ENCODE measurements at regions not wholly inside any gene's neighbourhood (a gene's known extent, or its start where the extent isn't known, plus 50 kb on each side); places are given as distances from the start of the nearest gene placed in this dataset.

DNA sequence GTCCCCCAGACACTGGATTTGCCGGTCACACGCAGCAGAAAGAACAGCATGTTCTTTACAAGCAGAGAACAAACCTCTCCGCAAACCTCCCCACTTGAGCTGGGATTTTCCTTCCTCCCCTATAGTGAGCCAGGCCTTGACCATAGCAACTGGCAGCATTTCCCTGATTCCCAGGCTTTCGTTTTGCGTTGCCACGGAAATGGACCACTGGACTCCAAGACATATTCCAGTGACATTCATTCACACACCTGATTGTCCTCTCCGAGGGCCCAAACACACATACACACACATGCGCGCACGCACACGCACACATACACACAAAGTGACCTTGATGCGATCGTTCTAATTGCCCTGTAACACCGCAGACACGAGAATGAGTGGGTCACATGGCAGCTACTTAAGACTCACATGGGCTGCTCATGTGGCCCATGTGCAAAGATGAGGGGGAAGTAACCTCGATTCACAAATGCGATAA lies 80.9 kb upstream of the CPEB4 start:
- H2BK20ac ChIP-seq (ENCODE audit: low read length) = no peak overlapping the region
- CTCF ChIA-PET (ENCODE audit: partially characterized antibody) = interaction anchor here (1.2 to 2.0 kb wide), 3 partner anchors 9 to 18 kb away, joined by 3 to 5 read pairs (median 3); no protein-coding TSS in a partner anchor
- H3K79me2 ChIP-seq (ENCODE audit: control insufficient read depth in 1 of 2, insufficient read depth in 2 of 2, low read length in 2 of 2) = no peaks in the 10 kb centered on the region
- no peak overlapping the region for H3K4ac ChIP-seq (replicated peaks; ENCODE audit: insufficient read length, low read depth, low read length)
- H3K4me1 ChIP-seq (replicated peaks in 1 of 4; ENCODE audit: control insufficient read depth in 3 of 4, insufficient read depth in 4 of 4, low read length in 3 of 4) = peaks cover 0 to 2% (median 0%) of the 10 kb centered on the region in 4 experiments; a peak in 1 of 7 replicates
- no peak overlapping the region for H2BK15ac ChIP-seq (ENCODE audit: low read length)
- no peak overlapping the region for H3K18ac ChIP-seq (ENCODE audit: extremely low read depth, low read length)
- H2AFZ ChIP-seq (ENCODE audit: low read length) = no peak overlapping the region
- no peak overlapping the region for H4K8ac ChIP-seq (ENCODE audit: extremely low read depth, insufficient read depth, low read length)
- H4K91ac ChIP-seq (replicated peaks; ENCODE audit: insufficient read length, low read length) = no peak overlapping the region
- H3K4me3 ChIP-seq (ENCODE audit: extremely low read depth in 1 of 4, insufficient read depth in 2 of 4, low read depth in 3 of 4, low read length in 4 of 4) = no peak overlapping the region
- no peak overlapping the region for H2BK120ac ChIP-seq (replicated peaks; ENCODE audit: low read depth, low read length)
- H4K20me1 ChIP-seq (replicated peaks in 1 of 2; ENCODE audit: control insufficient read depth in 1 of 2, insufficient read depth in 2 of 2, low read length in 2 of 2) = peaks cover 0 to 6% of the 10 kb centered on the region in 2 experiments
- FAIRE-seq (no peak), DNase-seq (ENCODE audit: low read depth in 1 of 2, low spot score in 2 of 2) (no peak)
- no peak overlapping the region for H2AK5ac ChIP-seq (ENCODE audit: low read depth, low read length)
- H3K36me3 ChIP-seq (ENCODE audit: control insufficient read depth in 2 of 4, insufficient read depth in 4 of 4, low read length in 3 of 4) = no peaks in the 10 kb centered on the region
- H3K9ac ChIP-seq (replicated peaks in 1 of 4; ENCODE audit: extremely low read depth in 1 of 4, low read depth in 3 of 4, low read length in 3 of 4) = no peak overlapping the region
- H3K56ac ChIP-seq (replicated peaks; ENCODE audit: insufficient read length, low read depth, low read length) = no peak overlapping the region
- TF ChIP-seq RXRA (IDR thresholded peaks at IDR 0.05; ENCODE audit: insufficient read depth, low read depth, low read length) (no peak), CEBPB (IDR thresholded peaks at IDR 0.05; ENCODE audit: low read depth, low read length) (no peak), ASH2L (IDR thresholded peaks at IDR 0.05; ENCODE audit: low read length) (no peak)
- TF ChIP-seq, protein P1, sequence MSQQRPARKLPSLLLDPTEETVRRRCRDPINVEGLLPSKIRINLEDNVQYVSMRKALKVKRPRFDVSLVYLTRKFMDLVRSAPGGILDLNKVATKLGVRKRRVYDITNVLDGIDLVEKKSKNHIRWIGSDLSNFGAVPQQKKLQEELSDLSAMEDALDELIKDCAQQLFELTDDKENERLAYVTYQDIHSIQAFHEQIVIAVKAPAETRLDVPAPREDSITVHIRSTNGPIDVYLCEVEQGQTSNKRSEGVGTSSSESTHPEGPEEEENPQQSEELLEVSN (IDR thresholded peaks at IDR 0.05) = 0 out of 2 replicates have a peak, but pooled peaks have one; percentile 41
- H2BK12ac ChIP-seq (ENCODE audit: low read depth, low read length) = peak overlapping the region; percentile 44; the same call in 1 of the 2 replicates
- peaks cover 0 to 6% of the 10 kb centered on the region in 2 experiments; a peak in 2 of 4 replicates for H3K9me3 ChIP-seq (ENCODE audit: insufficient read depth in 2 of 2, low read depth in 1 of 2, low read length in 1 of 2)
- no peak overlapping the region for H3K23ac ChIP-seq (ENCODE audit: insufficient read length)
- no peak overlapping the region; the same call in 1 of the 2 replicates for H2BK5ac ChIP-seq (ENCODE audit: low read depth, low read length)
- H3K27me3 ChIP-seq (replicated peaks in 1 of 4; ENCODE audit: control insufficient read depth in 3 of 4, extremely low read depth in 1 of 4, insufficient read depth in 3 of 4, low read length in 3 of 4) = no peaks in the 10 kb centered on the region
- H3K27ac ChIP-seq (ENCODE audit: low read depth, low read length) = no peak overlapping the region
- no peak overlapping the region for H4K5ac ChIP-seq (ENCODE audit: insufficient read length, low read depth, low read length)
- no peak overlapping the region for H3K4me2 ChIP-seq (ENCODE audit: insufficient read depth in 1 of 2, low read depth in 2 of 2, low read length in 2 of 2)
- POLR2A ChIA-PET (ENCODE audit: partially characterized antibody) = no interaction called here
- no peak overlapping the region for H3K14ac ChIP-seq (ENCODE audit: insufficient read length)
- H3K23me2 ChIP-seq (ENCODE audit: low read depth, low read length) = peaks cover 11% of the 10 kb centered on the region; the same call in 1 of the 2 replicates
- H3K79me1 ChIP-seq (ENCODE audit: low read depth, low read length) = no peaks in the 10 kb centered on the region
- WGBS, 2 experiments (ENCODE audit: extremely low coverage in 1 of 2, insufficient coverage in 1 of 2, insufficient read length in 1 of 2, insufficient replicate concordance in 2 of 2, low coverage in 1 of 2, low lambda C conversion rate in 2 of 2, missing lambda C conversion rate in 1 of 2) = 86% methylated on average over 17 of the region's 17 CpGs; no CpG with 5 or more reads in 1 of the 2 experiments
